Fibroblast of pulmonary artery (primary cell): ENCODE measurements at regions not wholly inside any gene's neighbourhood (a gene's known extent, or its start where the extent isn't known, plus 50 kb on each side); places are given as distances from the start of the nearest gene placed in this dataset.

ENCODE experiments used
- DNase-seq: peaks from one replicate; pipeline ENCODE4 v3.0.0-alpha.2; 2010; ENCODE audit warnings: low read depth
- H3K4me3 ChIP-seq: replicated peaks from 2 replicates; pipeline ENCODE4 v1.5.1; 2011; ENCODE audit warnings: low read depth, mild to moderate bottlenecking, control low read depth, low read length, moderate library complexity
- TF ChIP-seq, protein P1 (sequence below): IDR thresholded peaks from 2 replicates; pipeline ENCODE4 v1.5.1; 2011; ENCODE audit warnings: mild to moderate bottlenecking, control low read depth, low read length, inconsistent platforms; ENCODE audit errors: missing control alignments

DNA sequence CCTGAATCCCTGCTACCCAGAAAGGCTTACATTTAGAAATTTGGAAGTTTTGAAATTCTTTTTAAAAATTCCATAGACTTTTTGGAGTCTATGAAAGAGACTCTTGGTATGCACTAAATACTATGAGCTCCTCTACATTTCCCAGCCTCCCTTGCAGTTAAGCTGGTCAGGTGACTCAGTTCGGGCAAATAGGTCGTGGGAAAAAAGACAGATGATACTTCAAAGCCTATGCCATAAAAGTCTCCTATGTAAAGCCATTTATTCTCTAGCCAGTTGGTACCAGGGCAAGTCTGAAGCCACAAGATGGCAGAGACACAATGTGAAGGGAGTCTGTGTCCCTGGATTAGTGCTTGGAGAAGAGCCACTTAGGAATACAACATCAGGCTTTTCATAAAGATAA is 101.8 kb downstream of the BOD1 start:
- no peak overlapping the region for H3K4me3 ChIP-seq
- TF ChIP-seq, protein P1, sequence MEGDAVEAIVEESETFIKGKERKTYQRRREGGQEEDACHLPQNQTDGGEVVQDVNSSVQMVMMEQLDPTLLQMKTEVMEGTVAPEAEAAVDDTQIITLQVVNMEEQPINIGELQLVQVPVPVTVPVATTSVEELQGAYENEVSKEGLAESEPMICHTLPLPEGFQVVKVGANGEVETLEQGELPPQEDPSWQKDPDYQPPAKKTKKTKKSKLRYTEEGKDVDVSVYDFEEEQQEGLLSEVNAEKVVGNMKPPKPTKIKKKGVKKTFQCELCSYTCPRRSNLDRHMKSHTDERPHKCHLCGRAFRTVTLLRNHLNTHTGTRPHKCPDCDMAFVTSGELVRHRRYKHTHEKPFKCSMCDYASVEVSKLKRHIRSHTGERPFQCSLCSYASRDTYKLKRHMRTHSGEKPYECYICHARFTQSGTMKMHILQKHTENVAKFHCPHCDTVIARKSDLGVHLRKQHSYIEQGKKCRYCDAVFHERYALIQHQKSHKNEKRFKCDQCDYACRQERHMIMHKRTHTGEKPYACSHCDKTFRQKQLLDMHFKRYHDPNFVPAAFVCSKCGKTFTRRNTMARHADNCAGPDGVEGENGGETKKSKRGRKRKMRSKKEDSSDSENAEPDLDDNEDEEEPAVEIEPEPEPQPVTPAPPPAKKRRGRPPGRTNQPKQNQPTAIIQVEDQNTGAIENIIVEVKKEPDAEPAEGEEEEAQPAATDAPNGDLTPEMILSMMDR = no peak
- DNase-seq = no peak

DNA sequence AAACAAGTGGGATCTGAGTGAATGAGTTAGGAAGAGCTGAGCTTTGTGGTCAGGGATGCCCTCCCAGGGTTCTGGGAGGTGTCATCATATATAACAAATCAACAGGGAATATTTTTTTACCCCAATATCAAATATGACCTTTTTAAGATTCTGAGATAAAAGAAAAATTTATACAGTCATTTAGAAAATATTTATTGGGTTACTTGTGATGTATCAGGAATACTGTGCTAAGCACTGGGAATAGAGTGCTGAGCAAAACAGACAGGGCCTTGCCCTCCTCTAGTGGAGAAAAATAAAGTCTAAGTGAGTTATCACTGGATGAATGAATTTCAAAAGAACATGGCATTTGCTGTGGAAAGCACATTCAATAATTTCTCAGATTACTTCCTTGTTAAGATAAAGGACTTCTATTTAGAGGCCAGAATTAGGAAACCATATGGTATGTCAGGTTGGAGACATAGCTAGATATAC is 102.9 kb downstream of the BOD1 start:
- no peak for DNase-seq
- H3K4me3 ChIP-seq = no peak overlapping the region
- TF ChIP-seq, protein P1 = no peak

- TF ChIP-seq, protein P1 = no peak
- DNase-seq = no peak
- H3K4me3 ChIP-seq = no peak overlapping the region
Measured at GRCh38 chr5:173512637-173513435, 103.6 kb downstream of the BOD1 start.

- no peak for DNase-seq
- TF ChIP-seq, protein P1 = no peak
- H3K4me3 ChIP-seq = no peak overlapping the region
Measured at GRCh38 chr5:173509060-173509459, 107.4 kb downstream of the BOD1 start.

DNA sequence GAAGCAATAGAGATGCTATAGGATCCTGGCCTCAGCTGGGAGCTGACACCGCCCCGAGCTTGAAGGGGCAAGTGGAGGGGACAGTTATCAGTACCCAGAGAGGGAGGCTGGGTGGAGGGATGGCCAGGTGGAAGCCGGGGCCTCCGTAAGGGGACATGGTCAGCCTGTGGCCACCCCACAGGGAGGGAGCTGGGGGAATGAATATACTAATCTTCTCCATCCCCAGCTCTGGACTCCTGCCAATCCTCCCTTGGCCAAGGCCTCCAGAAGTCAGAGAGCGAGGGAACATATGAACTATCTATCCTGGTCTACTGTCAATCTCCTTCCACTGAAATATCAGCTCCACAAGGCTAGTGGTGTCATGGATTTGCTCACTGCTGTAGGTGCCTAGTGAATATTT is 109.3 kb downstream of the BOD1 start:
- DNase-seq = no peak
- TF ChIP-seq, protein P1 = no peak
- no peak overlapping the region for H3K4me3 ChIP-seq

DNA sequence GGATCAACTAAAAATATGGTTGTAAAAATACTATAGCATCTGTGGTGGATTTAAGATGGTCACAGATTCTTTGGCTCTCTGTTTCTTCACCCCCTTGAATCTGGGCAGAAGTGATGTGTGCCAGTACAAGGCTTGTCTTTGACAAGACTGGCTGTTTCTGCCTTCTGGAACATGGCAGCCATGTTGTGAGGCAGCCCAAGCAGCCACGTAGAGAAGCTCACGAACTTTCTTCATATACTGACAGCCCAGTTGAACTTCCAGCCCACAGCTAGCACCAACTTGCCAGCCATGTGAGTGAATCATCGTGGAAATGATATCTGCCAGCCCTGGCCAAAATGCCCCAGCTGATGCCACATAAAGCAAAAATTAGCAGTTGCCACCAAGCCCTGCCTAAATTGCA is 110.8 kb downstream of the BOD1 start:
- TF ChIP-seq, protein P1 = no peak
- H3K4me3 ChIP-seq = no peak overlapping the region
- DNase-seq = no peak

DNA sequence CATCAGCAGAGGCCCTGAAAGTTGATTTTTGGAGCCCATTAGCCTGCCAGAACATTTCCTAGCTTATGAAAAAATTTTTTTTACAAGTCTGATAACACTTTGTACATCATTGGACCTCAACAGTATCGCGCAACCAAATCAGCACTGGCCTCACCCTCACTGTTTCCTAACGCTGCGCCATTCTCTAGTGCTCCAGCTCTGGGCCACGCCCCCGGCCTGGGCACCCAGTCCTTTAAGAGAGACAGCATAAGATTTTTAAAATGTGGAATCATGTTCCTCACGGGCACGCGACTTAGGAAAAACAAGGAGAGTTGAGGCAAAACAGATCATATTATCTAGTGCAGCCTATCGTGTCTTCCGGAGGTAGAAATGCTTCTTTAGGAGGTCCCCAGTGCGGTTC is 114.5 kb downstream of the BOD1 start:
- no peak overlapping the region for H3K4me3 ChIP-seq
- TF ChIP-seq, protein P1 = no peak
- no peak for DNase-seq
